ENCODE measurements at regions not wholly inside any gene's neighbourhood (a gene's known extent, or its start where the extent isn't known, plus 50 kb on each side); places are given as distances from the start of the nearest gene placed in this dataset.
A peak's percentile ranks its signal among the peaks of the same experiment; 100 is the strongest.

GRCh38 chr20:39277185-39277584, 315.0 kb downstream of the DHX35 start:
- no peak for DNase-seq

DNA sequence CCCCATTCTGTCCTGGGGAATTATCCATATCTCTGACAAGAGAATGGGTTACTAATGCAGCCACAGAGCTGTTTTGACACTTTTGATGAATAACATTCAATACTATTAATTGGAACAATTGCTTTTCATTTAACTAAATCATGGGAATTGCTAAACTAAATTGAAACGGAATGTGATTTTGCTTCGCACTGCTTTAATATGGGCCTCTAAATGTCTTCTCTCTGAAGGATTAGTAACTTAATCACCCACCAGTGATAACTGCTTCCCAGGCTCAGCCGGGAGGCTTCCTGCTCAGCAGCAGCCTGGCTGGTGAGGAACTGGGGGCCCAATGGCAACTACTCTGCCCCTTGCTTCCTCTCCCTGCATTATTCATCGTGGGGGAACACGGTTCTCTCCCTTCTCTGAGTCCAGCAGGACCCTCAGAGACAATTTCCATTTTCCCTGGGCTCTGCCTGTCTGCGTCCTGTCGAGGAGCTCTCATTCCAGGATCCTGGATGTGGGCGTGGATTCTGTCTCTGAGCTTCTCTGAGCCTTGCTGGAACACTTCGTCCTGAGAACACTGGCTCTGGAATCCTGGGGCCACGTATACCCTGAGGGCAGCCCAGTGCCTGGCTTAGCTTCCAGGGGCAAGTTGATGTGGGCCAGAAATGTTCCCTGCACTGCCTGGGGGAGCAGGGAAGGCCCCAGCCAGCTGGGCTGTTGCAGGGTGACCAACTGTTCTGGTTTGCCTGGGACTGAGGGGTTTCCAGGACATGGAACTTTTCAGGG, 308.9 kb downstream of the DHX35 start:
- DNase-seq, result no peak

DNA sequence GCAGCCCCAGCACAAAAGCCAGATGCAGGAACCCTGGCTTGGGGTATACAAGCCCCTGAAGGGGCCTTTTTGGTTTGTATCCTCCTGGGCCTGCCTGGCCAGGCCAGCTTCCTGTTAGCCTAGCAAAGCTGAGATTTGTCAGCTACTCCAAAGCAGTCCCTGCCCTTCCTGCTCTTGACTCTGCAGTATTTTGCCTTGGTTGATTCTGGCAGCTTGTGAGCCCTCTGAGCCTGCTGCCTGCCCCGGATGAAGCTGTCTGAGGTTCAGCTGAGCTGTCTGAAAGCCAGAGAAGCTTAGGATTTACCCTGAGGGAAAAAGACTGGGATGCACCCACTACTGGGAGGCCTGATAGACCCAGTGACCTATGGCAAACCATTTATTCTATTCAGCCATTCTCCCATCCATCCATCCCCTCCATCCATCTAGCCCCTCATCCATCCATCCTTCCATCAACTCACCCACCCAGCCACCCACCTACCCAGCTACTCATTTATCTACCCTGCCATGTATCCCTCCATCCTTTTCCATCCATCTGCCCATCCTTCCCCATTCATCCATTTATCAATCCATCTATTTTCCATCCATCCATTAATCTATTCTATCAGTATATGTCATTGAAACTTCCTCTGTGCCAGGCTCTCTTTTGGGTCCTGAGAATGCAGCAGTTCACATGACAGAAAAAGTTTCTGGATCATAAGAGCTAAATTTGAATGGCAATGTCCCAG, 307.5 kb downstream of the DHX35 start:
- DNase-seq, result no peak

DNA sequence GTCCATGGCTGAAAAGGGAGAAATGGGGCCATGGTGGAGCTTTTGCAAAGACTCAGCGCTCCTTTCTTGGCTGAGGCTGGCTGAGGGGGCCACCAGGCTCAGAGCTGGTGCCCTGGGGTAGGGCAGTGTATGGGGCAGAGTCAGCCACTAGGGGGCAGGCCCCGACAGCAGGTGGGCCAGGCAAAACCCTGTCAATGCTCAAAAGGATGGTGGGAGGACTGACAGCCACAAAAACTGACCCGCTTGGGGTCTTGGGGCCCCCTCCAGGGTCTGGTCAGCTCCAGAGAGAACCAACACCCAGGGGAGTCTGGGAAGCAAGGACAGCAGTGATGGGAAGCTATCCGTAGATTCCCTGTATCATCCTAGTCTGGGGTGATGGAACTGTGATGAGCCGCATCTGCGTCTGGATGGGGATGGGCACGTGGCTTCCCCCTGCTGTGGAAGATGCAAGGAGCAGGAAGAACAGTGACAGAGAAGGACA, 306.9 kb downstream of the DHX35 start:
- no peak for DNase-seq

GRCh38 chr20:39268491-39268951, 306.4 kb downstream of the DHX35 start:
- no peak for DNase-seq

DNA sequence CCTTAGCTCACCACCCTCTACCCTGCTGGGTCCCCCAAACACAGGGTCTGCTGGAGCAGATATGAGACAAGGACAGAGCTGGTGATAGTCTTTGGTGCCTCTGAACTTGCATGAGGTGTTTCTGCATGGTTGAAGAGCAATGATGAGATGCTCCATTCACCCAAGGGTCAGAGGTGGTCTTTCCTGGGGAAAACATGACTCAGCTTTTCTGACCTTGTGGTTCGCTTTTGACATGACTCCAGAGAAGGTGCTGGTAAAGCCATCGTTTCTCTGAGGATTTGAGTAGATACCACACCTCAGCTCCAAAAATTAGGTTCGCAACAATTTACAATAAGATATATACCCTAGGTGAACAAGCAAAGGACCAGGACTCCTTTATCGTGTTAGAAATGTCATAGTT, 304.8 kb downstream of the DHX35 start:
- no peak for DNase-seq

DNA sequence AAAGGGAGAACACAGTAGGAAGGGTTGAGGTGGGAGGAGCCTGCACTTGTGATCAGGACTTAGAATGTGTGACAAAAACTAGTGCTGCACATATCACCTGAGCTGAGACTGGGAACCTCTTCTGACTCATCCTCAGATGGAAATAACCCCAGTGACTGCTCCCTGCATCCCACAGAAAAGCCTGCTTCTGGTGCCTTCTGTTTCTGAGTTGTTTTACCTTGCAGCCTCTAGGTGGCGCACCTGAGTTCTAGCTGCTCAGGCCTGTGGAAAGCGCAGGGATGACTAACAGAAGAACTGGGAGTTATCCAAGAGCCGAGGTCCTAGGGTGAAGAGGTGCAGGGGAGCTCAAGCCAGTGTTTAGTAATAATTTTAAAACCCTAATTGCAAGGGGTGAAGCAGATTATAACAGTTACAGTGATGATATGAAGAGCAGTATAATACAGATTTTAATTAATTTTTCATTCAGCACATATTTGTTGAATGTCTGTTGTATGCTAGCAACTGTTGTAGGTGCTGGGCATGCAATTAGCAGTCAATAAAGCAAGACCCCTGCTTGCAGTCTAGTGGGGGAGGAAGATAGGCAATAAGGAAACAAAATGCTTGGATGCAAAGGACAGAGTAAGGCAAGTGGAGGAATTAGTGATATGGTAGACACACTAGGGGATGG, 302.5 kb downstream of the DHX35 start:
- peak; percentile 77 for DNase-seq

GRCh38 chr20:39263076-39263475, 300.9 kb downstream of the DHX35 start:
- DNase-seq, result no peak

GRCh38 chr20:39259808-39260207, 297.7 kb downstream of the DHX35 start:
- DNase-seq, result no peak

GRCh38 chr20:39259010-39259803, 297.1 kb downstream of the DHX35 start:
- no peak for DNase-seq

DNA sequence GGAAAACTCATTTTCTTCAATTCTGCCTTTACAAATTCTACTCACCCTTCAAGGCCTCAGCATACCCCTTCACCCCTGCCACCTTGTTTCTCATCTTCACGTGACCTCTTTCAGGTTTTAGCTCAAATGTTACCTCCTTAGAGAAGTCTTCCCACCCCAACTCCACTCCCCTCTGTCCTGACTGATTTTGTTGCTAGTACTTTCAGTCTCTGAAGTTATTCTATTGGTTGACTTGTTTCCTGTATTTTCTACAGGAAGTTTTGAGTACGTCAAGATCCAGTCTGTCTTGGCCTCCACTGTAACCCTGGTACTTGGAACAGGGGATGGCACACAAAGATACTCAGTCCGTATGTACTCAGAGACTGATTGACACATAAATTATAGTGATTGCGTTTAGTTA, 296.1 kb downstream of the DHX35 start:
- DNase-seq, result no peak

- no peak for DNase-seq
Observed at GRCh38 chr20:39253051-39253755, 291.1 kb downstream of the DHX35 start.

- DNase-seq, result no peak
Observed at GRCh38 chr20:39252035-39252434, 289.9 kb downstream of the DHX35 start.

DNA sequence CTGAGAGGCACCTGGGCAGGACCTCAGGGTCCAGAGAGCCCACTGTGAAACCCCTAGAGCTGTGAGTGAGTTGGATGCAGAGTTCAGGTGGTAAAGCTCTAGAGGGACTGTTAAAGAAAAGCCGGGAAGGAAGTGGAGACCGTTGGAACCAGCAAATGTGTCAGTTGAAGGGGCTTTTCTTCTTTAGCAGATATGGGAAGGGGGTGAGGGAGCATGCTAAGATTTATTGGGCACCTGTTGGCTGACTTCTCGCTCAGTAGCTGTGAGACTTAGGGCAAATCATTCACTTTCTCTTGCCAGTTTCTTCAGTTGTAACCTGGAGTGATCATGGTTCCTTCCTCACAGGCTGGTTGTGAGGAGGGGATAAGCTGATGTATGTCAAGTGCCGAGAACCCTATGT, 287.7 kb downstream of the DHX35 start:
- no peak for DNase-seq

- DNase-seq, result no peak
Observed at GRCh38 chr20:39248862-39249485, 286.8 kb downstream of the DHX35 start.

GRCh38 chr20:39248171-39248861, 286.2 kb downstream of the DHX35 start:
- DNase-seq, result no peak

GRCh38 chr20:39246436-39246835, 284.3 kb downstream of the DHX35 start:
- no peak for DNase-seq

DNA sequence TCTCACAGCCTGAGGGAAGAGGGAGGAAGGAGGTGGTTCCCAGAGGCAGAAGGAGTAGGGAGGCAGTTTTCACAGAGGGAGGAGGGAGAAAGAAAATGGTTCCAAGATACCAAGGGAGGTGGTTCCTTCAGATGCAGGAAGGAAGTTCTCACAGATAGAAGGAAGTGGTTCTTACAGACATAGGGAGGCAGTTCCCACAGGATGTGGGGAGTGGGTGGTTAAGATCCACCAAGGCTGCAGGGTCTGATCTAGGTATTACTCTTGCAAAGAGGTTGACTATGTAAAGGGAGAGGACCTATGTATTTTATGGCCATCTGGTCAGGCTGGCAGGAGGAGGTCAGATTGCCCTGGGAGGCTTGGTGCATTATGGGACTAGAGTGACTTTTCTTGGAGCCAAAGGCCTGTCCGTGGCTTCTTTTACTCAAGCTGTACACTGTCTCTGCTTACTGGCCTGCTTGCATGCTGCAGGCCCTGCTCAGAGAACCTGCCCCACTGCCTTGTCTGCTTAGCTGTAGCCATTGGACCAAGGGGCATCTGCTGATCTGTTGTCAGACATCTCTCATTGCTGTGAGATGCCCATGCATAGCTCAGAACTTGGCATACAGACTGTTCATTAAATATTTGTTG, 283.7 kb downstream of the DHX35 start:
- no peak for DNase-seq

DNA sequence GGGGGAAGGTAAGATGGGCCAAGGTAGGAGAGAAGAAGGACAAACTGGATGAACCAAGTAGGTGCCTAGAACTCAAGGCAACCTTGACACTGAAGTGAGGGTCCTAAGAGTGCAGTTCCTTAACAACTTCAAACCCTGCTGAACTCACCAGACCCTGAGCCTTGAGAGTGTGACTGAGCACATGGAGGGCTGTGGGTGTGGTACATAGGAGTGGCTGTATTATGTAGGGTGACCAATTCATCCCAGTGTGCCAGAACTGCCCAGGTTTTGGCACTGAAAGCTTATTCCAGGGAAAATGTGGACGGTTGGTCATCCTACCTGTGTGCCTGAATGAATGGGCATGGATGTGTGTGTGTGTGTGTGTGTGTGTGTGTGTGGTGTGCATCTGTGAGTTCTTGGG, 281.8 kb downstream of the DHX35 start:
- DNase-seq, result no peak

DNA sequence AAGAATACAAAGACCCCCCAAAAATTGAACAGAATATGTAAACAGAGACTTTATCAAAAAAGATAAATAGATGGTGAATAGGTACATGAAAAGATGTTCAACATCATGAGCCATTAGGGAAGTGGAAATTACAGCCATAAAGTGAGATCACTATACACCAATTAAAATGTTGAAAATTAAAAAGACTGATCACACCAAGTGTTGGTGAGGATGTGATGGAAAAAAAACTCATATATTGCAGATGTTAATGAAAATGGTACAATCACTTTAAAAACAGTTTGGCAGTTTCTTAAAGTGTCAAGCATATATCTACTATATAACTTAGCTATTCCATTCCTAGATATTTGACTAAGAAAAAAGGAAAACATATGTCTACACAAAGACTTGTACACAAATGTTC, 280.5 kb downstream of the DHX35 start:
- no peak for DNase-seq
